DLD1 (cell line): ENCODE measurements at regions not wholly inside any gene's neighbourhood (a gene's known extent, or its start where the extent isn't known, plus 50 kb on each side); places are given as distances from the start of the nearest gene placed in this dataset.

Source experiments
- in situ Hi-C: cut with HindIII; loops from 2 replicates; pipeline ENCODE4 v1.10.0; 2017; ENCODE audit warnings: low sequenced_read_pairs

DNA sequence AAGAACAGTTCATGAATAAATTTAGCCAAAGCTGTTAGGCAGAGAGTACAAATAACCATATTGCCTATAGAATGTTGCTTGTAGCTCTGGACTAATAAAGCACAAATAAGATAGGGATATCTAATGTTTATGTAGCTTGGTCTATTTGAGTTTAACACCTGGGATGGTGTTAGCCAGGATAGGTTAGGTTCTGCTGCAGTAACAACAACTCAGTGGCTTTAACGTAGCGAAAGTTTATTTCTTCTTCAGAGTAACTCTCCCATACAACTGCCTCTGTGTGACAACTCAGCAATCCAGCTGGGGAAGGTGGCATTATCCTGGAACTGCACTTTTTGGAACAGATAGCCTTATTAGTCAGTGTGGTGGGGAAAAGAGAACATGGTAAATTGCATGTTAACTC is 52.2 kb upstream of the STEAP4 start:
- in situ Hi-C loops: no loop called here

- in situ Hi-C loops: no loop called here
These were observed 51.8 kb upstream of the STEAP4 start for GRCh38 chr7:88358526-88358838.

- in situ Hi-C loops: no loop called here
These were observed 51.3 kb upstream of the STEAP4 start for GRCh38 chr7:88357781-88358525.

GRCh38 chr7:88357294-88357693 is 50.6 kb upstream of the STEAP4 start:
- in situ Hi-C loops: no loop called here
